PC-9 (cell line): ENCODE measurements at regions not wholly inside any gene's neighbourhood (a gene's known extent, or its start where the extent isn't known, plus 50 kb on each side); places are given as distances from the start of the nearest gene placed in this dataset.

Experiments
- BruUV-seq: library from RNA; stranded (reverse); fragments of 400-500 nt; replicated peaks from 2 replicates; lab custom pipeline; 2021; lab: Mats Ljungman, UMichigan
- CTCF ChIA-PET: fragments of 300-600 bp; sonication (Branson Sonifier 250); formaldehyde crosslinking; loops from one replicate; lab custom pipeline; 2022; ENCODE audit warnings: antibody characterized with exemption; lab: Charles Lee
- POLR2A ChIA-PET: fragments of 300-600 bp; sonication (Branson Sonifier 250); formaldehyde crosslinking; loops from one replicate; lab custom pipeline; 2022; ENCODE audit warnings: antibody characterized with exemption; ENCODE audit not compliant: unreplicated experiment; lab: Charles Lee
- DNase-seq, 2 experiments: peaks; one replicate each; pipeline versions ENCODE4 v3.0.0 to v3.0.0-alpha.2; 2015 to 2022; ENCODE audit warnings: mixed read lengths in 1 of 2
- H2AFZ ChIP-seq: fragments of 200-600 bp; sonication (generic); 2 replicates; pipeline ENCODE4 v1.8.1; 2017; ENCODE audit warnings: antibody characterized with exemption
- H3F3A ChIP-seq: fragments of 200-600 bp; sonication (generic); 2 replicates; pipeline ENCODE4 v1.8.1; 2017; ENCODE audit warnings: antibody characterized with exemption, mild to moderate bottlenecking, low read depth; ENCODE audit not compliant: insufficient read depth
- H3K27ac ChIP-seq: fragments of 200-600 bp; sonication (generic); 2 replicates; pipeline ENCODE4 v1.6.1; 2016; ENCODE audit warnings: mixed run types
- H3K27me3 ChIP-seq: fragments of 200-600 bp; sonication (generic); 2 replicates; pipeline ENCODE4 v1.6.1; 2016; ENCODE audit warnings: low read depth, mixed run types; ENCODE audit not compliant: insufficient read depth
- H3K36me3 ChIP-seq: fragments of 200-600 bp; sonication (generic); 2 replicates; pipeline ENCODE4 v1.6.1; 2016; ENCODE audit warnings: low read depth, mixed run types
- H3K4me1 ChIP-seq: fragments of 200-600 bp; sonication (generic); replicated peaks from 2 replicates; pipeline ENCODE4 v1.6.1; 2016; ENCODE audit warnings: mixed run types; ENCODE audit not compliant: insufficient read depth
- H3K4me2 ChIP-seq: fragments of 200-600 bp; sonication (generic); 2 replicates; pipeline ENCODE4 v1.6.1; 2017; ENCODE audit warnings: mixed run types
- H3K4me3 ChIP-seq: fragments of 200-600 bp; sonication (generic); 2 replicates; pipeline ENCODE4 v1.6.1; 2016; ENCODE audit warnings: mixed run types
- H3K79me2 ChIP-seq: fragments of 200-600 bp; sonication (generic); 2 replicates; pipeline ENCODE4 v1.6.1; 2017; ENCODE audit warnings: low read depth, mixed run types
- H3K9me2 ChIP-seq: fragments of 200-600 bp; sonication (generic); 2 replicates; pipeline ENCODE4 v1.8.1; 2017; ENCODE audit warnings: mild to moderate bottlenecking; ENCODE audit not compliant: insufficient read depth
- H3K9me3 ChIP-seq: fragments of 200-600 bp; sonication (generic); 2 replicates; pipeline ENCODE4 v1.8.1; 2016; ENCODE audit warnings: low read depth; ENCODE audit not compliant: insufficient read depth
- H4K20me1 ChIP-seq: fragments of 200-600 bp; sonication (generic); 2 replicates; pipeline ENCODE4 v1.8.1; 2017; ENCODE audit not compliant: insufficient read depth
- CTCF ChIP-seq: fragments of 200-600 bp; sonication (generic); conservative IDR thresholded peaks from 2 replicates; pipeline ENCODE4 v1.6.1; 2017; ENCODE audit warnings: mixed run types, antibody characterized with exemption, mild to moderate bottlenecking, moderate library complexity
- EZH2 ChIP-seq: fragments of 200-600 bp; sonication (generic); IDR thresholded peaks from 2 replicates; pipeline ENCODE4 v1.8.0; 2017; ENCODE audit warnings: antibody characterized with exemption, low read depth
- intact Hi-C: fragments of 100-400 bp; cut with micrococcal nuclease; formaldehyde crosslinking; loops from one replicate; pipeline ENCODE4 v1.10.0; 2022; ENCODE audit not compliant: unreplicated experiment

- intact Hi-C loops, result no loop called here
- no peaks in the 10 kb centered on the region for H4K20me1 ChIP-seq
- DNase-seq, result no peak
- H3K4me3 ChIP-seq, result no peak overlapping the region
- no peak overlapping the region for H2AFZ ChIP-seq
- H3K27ac ChIP-seq, result no peak overlapping the region
- no peaks in the 10 kb centered on the region for H3K9me3 ChIP-seq
- BruUV-seq, result no TSS peak
- H3K9me2 ChIP-seq, result no peaks in the 10 kb centered on the region; the same call in 1 of the 2 replicates
- no peak overlapping the region for H3K4me2 ChIP-seq
- H3K36me3 ChIP-seq, result no peaks in the 10 kb centered on the region
- H3K79me2 ChIP-seq, result no peaks in the 10 kb centered on the region
- H3F3A ChIP-seq, result no peaks in the 10 kb centered on the region
- POLR2A ChIA-PET, result no interaction called here
- TF ChIP-seq EZH2 (no peak), CTCF (no peak)
- CTCF ChIA-PET, result no interaction called here
- no peaks in the 10 kb centered on the region for H3K4me1 ChIP-seq
- H3K27me3 ChIP-seq, result no peaks in the 10 kb centered on the region
Measured at GRCh38 chr3:191100516-191100915, 98.5 kb upstream of the OSTN start.

GRCh38 chr3:191094057-191094845 lies 104.8 kb upstream of the OSTN start:
- H3K4me2 ChIP-seq, result no peak overlapping the region
- TF ChIP-seq CTCF (no peak), EZH2 (no peak)
- H4K20me1 ChIP-seq, result no peaks in the 10 kb centered on the region
- no peaks in the 10 kb centered on the region for H3K4me1 ChIP-seq
- H3K79me2 ChIP-seq, result no peaks in the 10 kb centered on the region
- peak in 1 of 2 experiments; percentile 45 for DNase-seq
- no peaks in the 10 kb centered on the region; the same call in 1 of the 2 replicates for H3K9me2 ChIP-seq
- H3K27ac ChIP-seq, result no peak overlapping the region
- CTCF ChIA-PET, result no interaction called here
- H2AFZ ChIP-seq, result no peak overlapping the region
- H3F3A ChIP-seq, result no peaks in the 10 kb centered on the region; the same call in 1 of the 2 replicates
- intact Hi-C loops, result no loop called here
- H3K4me3 ChIP-seq, result no peak overlapping the region
- no TSS peak for BruUV-seq
- H3K9me3 ChIP-seq, result no peaks in the 10 kb centered on the region
- POLR2A ChIA-PET, result interaction anchor here (0.6 kb wide), 1 partner anchor 64 kb away, joined by 6 read pairs; no protein-coding TSS in a partner anchor
- H3K36me3 ChIP-seq, result no peaks in the 10 kb centered on the region
- no peaks in the 10 kb centered on the region for H3K27me3 ChIP-seq

GRCh38 chr3:191087391-191087790 lies 111.7 kb upstream of the OSTN start:
- DNase-seq, result no peak
- Histone ChIP-seq H3F3A (no peaks in the 10 kb centered on the region; the same call in 1 of the 2 replicates), H3K4me2 (no peak overlapping the region), H3K27me3 (no peaks in the 10 kb centered on the region), H2AFZ (no peak overlapping the region), H3K27ac (no peak overlapping the region), H3K36me3 (no peaks in the 10 kb centered on the region), H3K9me3 (no peaks in the 10 kb centered on the region), H3K4me1 (no peaks in the 10 kb centered on the region), H4K20me1 (no peaks in the 10 kb centered on the region), H3K4me3 (no peak overlapping the region), H3K79me2 (no peaks in the 10 kb centered on the region), H3K9me2 (no peaks in the 10 kb centered on the region)
- ChIA-PET POLR2A (no interaction called here), CTCF (no interaction called here)
- no TSS peak for BruUV-seq
- intact Hi-C loops, result no loop called here
- no peak for TF ChIP-seq EZH2
- no peak for TF ChIP-seq CTCF
